ENCODE measurements at regions not wholly inside any gene's neighbourhood (a gene's known extent, or its start where the extent isn't known, plus 50 kb on each side); places are given as distances from the start of the nearest gene placed in this dataset.
A peak's percentile ranks its signal among the peaks of the same experiment; 100 is the strongest.

DNA sequence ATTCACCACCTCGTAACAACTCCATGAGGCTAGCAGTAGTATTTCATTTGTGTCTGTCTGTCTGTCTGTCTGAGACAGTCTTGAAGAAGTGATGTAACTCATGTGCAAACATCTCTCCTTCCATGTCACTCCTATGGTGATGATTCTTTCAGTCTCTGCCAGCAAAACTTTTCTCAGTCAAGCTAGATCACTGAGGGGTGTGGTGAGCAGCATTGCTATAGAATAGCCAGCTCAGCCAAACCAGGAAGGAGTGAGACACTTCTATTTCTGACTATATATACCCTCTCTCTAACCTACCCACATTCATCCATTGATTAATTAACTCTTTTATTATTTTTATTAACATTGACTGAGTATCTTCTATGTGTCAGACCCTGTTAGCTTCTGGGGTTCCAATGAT lies 1095.1 kb upstream of the GYPC start:
- no peak for DNase-seq (ENCODE audit: extremely low spot score)
- TF ChIP-seq ELF4 (IDR thresholded peaks at IDR 0.05) (no peak), PKNOX1 (IDR thresholded peaks at IDR 0.05) (no peak), FOXM1 (IDR thresholded peaks at IDR 0.05; ENCODE audit: borderline replicate concordance) (no peak), CTBP1 (IDR thresholded peaks at IDR 0.05; ENCODE audit: borderline replicate concordance) (no peak)
- POLR2A ChIA-PET, result no interaction called here
- CTCF ChIA-PET, result no interaction called here

GRCh38 chr2:125561302-125561701 lies 1094.7 kb upstream of the GYPC start:
- POLR2A ChIA-PET, result no interaction called here
- no peak for DNase-seq (ENCODE audit: extremely low spot score)
- TF ChIP-seq SUZ12 (IDR thresholded peaks at IDR 0.05) (no peak), SP1 (IDR thresholded peaks at IDR 0.05) (no peak), FOXM1 (IDR thresholded peaks at IDR 0.05; ENCODE audit: borderline replicate concordance) (no peak), PKNOX1 (IDR thresholded peaks at IDR 0.05) (no peak), ZNF384 (IDR thresholded peaks at IDR 0.05) (no peak), ELF4 (IDR thresholded peaks at IDR 0.05) (no peak), FOXA1 (IDR thresholded peaks at IDR 0.05) (no peak), FOXK2 (IDR thresholded peaks at IDR 0.05) (no peak), HDGF (IDR thresholded peaks at IDR 0.05; ENCODE audit: borderline replicate concordance) (no peak), ARNT (IDR thresholded peaks at IDR 0.05) (no peak), BHLHE40 (IDR thresholded peaks at IDR 0.05; ENCODE audit: borderline replicate concordance) (no peak), NFRKB (IDR thresholded peaks at IDR 0.05) (no peak), CTBP1 (IDR thresholded peaks at IDR 0.05; ENCODE audit: borderline replicate concordance) (no peak), LEF1 (IDR thresholded peaks at IDR 0.05; ENCODE audit: borderline replicate concordance) (no peak), L3MBTL2 (conservative IDR thresholded peaks at IDR 0.05) (no peak), TARDBP (IDR thresholded peaks at IDR 0.05) (no peak)
- CTCF ChIA-PET, result no interaction called here

DNA sequence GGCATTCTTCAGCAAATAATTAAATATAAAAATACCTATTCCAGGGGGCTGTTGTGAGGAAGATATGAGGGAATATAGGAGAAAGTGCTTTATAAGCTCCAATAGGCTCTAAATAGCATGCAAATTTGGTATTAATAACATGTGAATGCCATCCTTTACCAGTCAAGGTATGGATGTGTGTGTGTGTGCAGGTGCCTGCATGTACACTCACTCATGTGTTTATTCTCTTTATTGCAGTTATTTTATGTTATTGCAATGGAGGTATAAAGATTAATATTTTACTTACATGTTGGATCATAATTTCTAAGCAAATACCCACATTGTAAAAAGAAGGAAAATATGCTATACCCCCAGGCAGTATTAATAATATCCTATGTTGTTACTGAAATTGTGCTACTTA lies 1093.0 kb upstream of the GYPC start:
- ChIA-PET POLR2A (no interaction called here), CTCF (no interaction called here)
- TF ChIP-seq ZNF384 (IDR thresholded peaks at IDR 0.05) (no peak), ARNT (IDR thresholded peaks at IDR 0.05) (no peak), SUZ12 (IDR thresholded peaks at IDR 0.05) (no peak), CTBP1 (IDR thresholded peaks at IDR 0.05; ENCODE audit: borderline replicate concordance) (no peak), FOXA1 (IDR thresholded peaks at IDR 0.05) (no peak), HDGF (IDR thresholded peaks at IDR 0.05; ENCODE audit: borderline replicate concordance) (no peak), LEF1 (IDR thresholded peaks at IDR 0.05; ENCODE audit: borderline replicate concordance) (no peak), FOXM1 (IDR thresholded peaks at IDR 0.05; ENCODE audit: borderline replicate concordance) (no peak), L3MBTL2 (conservative IDR thresholded peaks at IDR 0.05) (no peak)
- no peak for DNase-seq (ENCODE audit: extremely low spot score)

DNA sequence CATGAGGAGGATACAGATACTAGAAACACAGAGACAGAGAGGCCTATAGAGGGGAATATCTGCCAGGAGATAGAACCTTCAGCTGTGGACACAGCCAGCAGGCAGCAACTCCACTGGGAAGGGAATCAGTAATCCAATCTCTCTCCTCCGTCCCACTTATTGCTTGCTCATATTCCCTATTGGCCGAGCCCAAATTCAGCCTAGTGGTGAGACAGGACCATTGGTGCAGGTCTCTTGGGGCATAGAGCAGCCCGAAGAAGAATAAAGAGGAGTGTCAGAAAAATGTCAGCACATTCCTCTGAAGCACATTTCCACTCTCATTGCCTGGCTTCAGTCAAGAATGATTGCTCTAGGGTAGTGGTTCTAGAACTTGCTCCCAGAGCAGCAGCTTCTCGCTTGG lies 1091.5 kb upstream of the GYPC start:
- CTCF ChIA-PET, result no interaction called here
- POLR2A ChIA-PET, result no interaction called here
- TF ChIP-seq PKNOX1 (IDR thresholded peaks at IDR 0.05) (no peak), SP1 (IDR thresholded peaks at IDR 0.05) (no peak), FOXK2 (IDR thresholded peaks at IDR 0.05) (no peak), LEF1 (IDR thresholded peaks at IDR 0.05; ENCODE audit: borderline replicate concordance) (no peak), ZNF384 (IDR thresholded peaks at IDR 0.05) (no peak), BHLHE40 (IDR thresholded peaks at IDR 0.05; ENCODE audit: borderline replicate concordance) (no peak), TARDBP (IDR thresholded peaks at IDR 0.05) (no peak), FOXA1 (IDR thresholded peaks at IDR 0.05) (no peak)
- peak; percentile 4 for DNase-seq (ENCODE audit: extremely low spot score)

DNA sequence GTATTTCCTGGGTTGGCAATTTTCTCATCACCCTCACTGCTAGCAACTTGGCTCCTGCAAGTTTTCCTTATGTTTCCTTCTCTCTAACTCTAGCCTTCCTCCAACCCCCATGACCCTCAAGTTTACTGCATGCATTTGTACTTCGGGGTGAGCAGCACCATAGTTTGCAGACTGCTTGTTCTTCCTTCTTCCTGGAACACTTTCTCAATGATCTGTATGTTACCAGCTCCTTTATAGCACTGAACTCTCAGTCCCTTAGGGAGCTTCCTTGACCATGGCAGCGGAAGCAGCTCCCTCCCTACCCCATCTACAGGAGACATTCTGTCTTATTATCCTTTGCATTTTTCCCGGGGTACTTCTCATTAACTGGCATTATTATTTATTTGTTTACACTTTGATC lies 1089.5 kb upstream of the GYPC start:
- no peak for TF ChIP-seq FOXM1 (IDR thresholded peaks at IDR 0.05; ENCODE audit: borderline replicate concordance)
- no peak for TF ChIP-seq PKNOX1 (IDR thresholded peaks at IDR 0.05)
- no peak for TF ChIP-seq ZNF384 (IDR thresholded peaks at IDR 0.05)
- TF ChIP-seq FOXA1 (IDR thresholded peaks at IDR 0.05), result no peak
- no peak for TF ChIP-seq ELF4 (IDR thresholded peaks at IDR 0.05)
- no peak for TF ChIP-seq HDGF (IDR thresholded peaks at IDR 0.05; ENCODE audit: borderline replicate concordance)
- no peak for TF ChIP-seq LEF1 (IDR thresholded peaks at IDR 0.05; ENCODE audit: borderline replicate concordance)
- TF ChIP-seq ARNT (IDR thresholded peaks at IDR 0.05), result no peak
- no peak for TF ChIP-seq SUZ12 (IDR thresholded peaks at IDR 0.05)
- no peak for TF ChIP-seq TARDBP (IDR thresholded peaks at IDR 0.05)
- TF ChIP-seq SP1 (IDR thresholded peaks at IDR 0.05), result no peak
- no peak for TF ChIP-seq CTBP1 (IDR thresholded peaks at IDR 0.05; ENCODE audit: borderline replicate concordance)
- no peak for DNase-seq (ENCODE audit: extremely low spot score)
- ChIA-PET CTCF (no interaction called here), POLR2A (no interaction called here)

DNA sequence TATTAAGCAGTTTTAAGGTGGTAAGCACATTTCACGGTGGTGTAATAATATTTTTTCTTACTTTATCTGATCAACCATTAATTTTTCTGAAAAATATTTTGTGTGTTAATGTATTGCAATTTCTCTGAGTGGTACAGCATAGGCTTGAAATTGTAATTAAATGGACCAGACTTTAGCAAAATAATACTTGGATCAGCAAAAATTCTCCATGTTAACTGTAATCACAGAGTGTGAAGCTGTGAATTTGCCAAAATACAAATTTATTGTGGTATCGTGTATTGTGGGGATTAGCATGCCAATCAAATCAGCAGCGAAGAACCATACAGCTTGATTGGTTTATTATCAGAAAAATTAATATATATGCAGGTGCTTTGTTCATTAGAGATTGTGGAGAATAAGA lies 1088.9 kb upstream of the GYPC start:
- POLR2A ChIA-PET, result no interaction called here
- TF ChIP-seq FOXA1 (IDR thresholded peaks at IDR 0.05) (no peak), ELF4 (IDR thresholded peaks at IDR 0.05) (no peak), NFRKB (IDR thresholded peaks at IDR 0.05) (no peak), PKNOX1 (IDR thresholded peaks at IDR 0.05) (no peak), LEF1 (IDR thresholded peaks at IDR 0.05; ENCODE audit: borderline replicate concordance) (no peak), TARDBP (IDR thresholded peaks at IDR 0.05) (no peak), CTBP1 (IDR thresholded peaks at IDR 0.05; ENCODE audit: borderline replicate concordance) (no peak), SP1 (IDR thresholded peaks at IDR 0.05) (no peak), FOXK2 (IDR thresholded peaks at IDR 0.05) (no peak), FOXM1 (IDR thresholded peaks at IDR 0.05; ENCODE audit: borderline replicate concordance) (no peak), ARNT (IDR thresholded peaks at IDR 0.05) (no peak), SUZ12 (IDR thresholded peaks at IDR 0.05) (no peak)
- DNase-seq (ENCODE audit: extremely low spot score), result no peak
- CTCF ChIA-PET, result no interaction called here

Measured in HEK293T (cell line).